Activated CD8-positive, alpha-beta T cell treated with anti-CD3 and anti-CD28 coated beads for 36 hours (primary cell): ENCODE measurements at regions not wholly inside any gene's neighbourhood (a gene's known extent, or its start where the extent isn't known, plus 50 kb on each side); places are given as distances from the start of the nearest gene placed in this dataset.
"Not testable (repeated sequence)": the region's sequence is repeated elsewhere in the genome, so short reads cannot be mapped to it uniquely, and the experiment has no call there.

Source experiments
- ATAC-seq: fragments of 200-7000 bp; cut with Tn5 transposase; one replicate; pipeline ENCODE4 v1.10.0; 2021; ENCODE audit warnings: mild to moderate bottlenecking, moderate library complexity
- CTCF ChIA-PET: fragments of 350-600 bp; sonication (Branson Sonifier 250); formaldehyde crosslinking; loops from one replicate; lab custom pipeline; 2021; ENCODE audit warnings: antibody characterized with exemption; lab: Charles Lee
- POLR2A ChIA-PET: fragments of 350-600 bp; sonication (Branson Sonifier 250); formaldehyde crosslinking; loops from one replicate; lab custom pipeline; 2021; ENCODE audit warnings: antibody characterized with exemption; lab: Charles Lee
- DNase-seq: peaks from one replicate; pipeline ENCODE4 v3.0.0-alpha.2; 2020
- H3K27ac Mint-ChIP-seq: one replicate; pipeline ENCODE4 v1.8.0; 2021; ENCODE audit warnings: mild to moderate bottlenecking, mixed read lengths
- H3K27me3 Mint-ChIP-seq: one replicate; pipeline ENCODE4 v1.8.0; 2021; ENCODE audit warnings: mixed read lengths
- H3K36me3 Mint-ChIP-seq: one replicate; pipeline ENCODE4 v1.8.0; 2021; ENCODE audit warnings: low read depth, mixed read lengths
- H3K4me1 Mint-ChIP-seq: one replicate; pipeline ENCODE4 v1.8.0; 2021; ENCODE audit warnings: low read depth, mixed read lengths
- H3K4me3 Mint-ChIP-seq: one replicate; pipeline ENCODE4 v1.8.0; 2021; ENCODE audit warnings: mild to moderate bottlenecking, moderate library complexity, mixed read lengths
- H3K9me3 Mint-ChIP-seq: one replicate; pipeline ENCODE4 v1.8.0; 2021; ENCODE audit warnings: mixed read lengths
- CTCF ChIP-seq: fragments of 200-600 bp; IDR thresholded peaks from one replicate; pipeline ENCODE4 v1.8.0; 2022; ENCODE audit warnings: antibody characterized with exemption, mild to moderate bottlenecking
- intact Hi-C: fragments of 100-400 bp; cut with micrococcal nuclease; formaldehyde crosslinking; loops from one replicate; pipeline ENCODE4 v1.10.0; 2022

- peaks cover 2% of the 10 kb centered on the region for H3K4me1 Mint-ChIP-seq
- DNase-seq: no peak
- intact Hi-C loops: no loop called here
- H3K4me3 Mint-ChIP-seq: no peak overlapping the region
- H3K27ac Mint-ChIP-seq: no peak overlapping the region
- H3K36me3 Mint-ChIP-seq: no peaks in the 10 kb centered on the region
- no peak for TF ChIP-seq CTCF
- ChIA-PET CTCF (no interaction called here), POLR2A (no interaction called here)
- H3K27me3 Mint-ChIP-seq: no peaks in the 10 kb centered on the region
- H3K9me3 Mint-ChIP-seq: peaks cover 4% of the 10 kb centered on the region
- ATAC-seq: no peak
Observed at GRCh38 chr13:88707646-88708045, 1036.5 kb downstream of the SLITRK5 start.

GRCh38 chr13:88717946-88718345 is 1046.8 kb downstream of the SLITRK5 start:
- Mint-ChIP-seq H3K9me3 (no peaks in the 10 kb centered on the region), H3K27me3 (no peaks in the 10 kb centered on the region), H3K4me1 (no peaks in the 10 kb centered on the region), H3K4me3 (no peak overlapping the region), H3K27ac (no peak overlapping the region), H3K36me3 (no peaks in the 10 kb centered on the region)
- TF ChIP-seq CTCF: no peak
- no peak for ATAC-seq
- intact Hi-C loops: no loop called here
- ChIA-PET CTCF (no interaction called here), POLR2A (no interaction called here)
- DNase-seq: no peak

- CTCF ChIA-PET: no interaction called here
- Mint-ChIP-seq H3K27me3 (no peaks in the 10 kb centered on the region), H3K4me3 (no peak overlapping the region), H3K4me1 (no peaks in the 10 kb centered on the region), H3K9me3 (no peaks in the 10 kb centered on the region), H3K36me3 (no peaks in the 10 kb centered on the region), H3K27ac (no peak overlapping the region)
- DNase-seq: no peak
- POLR2A ChIA-PET: no interaction called here
- no peak for TF ChIP-seq CTCF
- no peak for ATAC-seq
- intact Hi-C loops: no loop called here
Observed at GRCh38 chr13:88718781-88719180, 1047.6 kb downstream of the SLITRK5 start.

DNA sequence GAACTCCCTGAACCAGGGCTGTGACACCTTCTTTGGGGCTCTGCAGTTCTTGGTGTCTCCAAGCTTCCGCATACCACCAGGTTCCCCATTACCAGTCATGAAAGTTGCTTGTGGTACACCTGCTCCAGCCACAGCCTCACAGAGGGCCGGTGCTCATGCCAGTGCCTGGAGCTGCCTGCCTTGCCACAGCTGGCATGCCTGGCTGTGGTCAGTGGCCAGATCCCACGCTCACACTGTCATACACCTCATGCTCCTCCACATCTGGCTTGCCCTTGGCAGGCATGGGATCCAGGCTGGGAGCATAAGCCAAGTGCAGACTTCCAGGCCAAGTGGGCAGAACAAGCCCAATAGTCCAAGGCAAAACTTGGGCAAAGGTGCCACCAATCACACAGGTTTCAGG is 1054.9 kb downstream of the SLITRK5 start:
- intact Hi-C loops: no loop called here
- DNase-seq (no peak), ATAC-seq (no peak)
- H3K27me3 Mint-ChIP-seq: no peaks in the 10 kb centered on the region
- H3K4me1 Mint-ChIP-seq: no peaks in the 10 kb centered on the region
- H3K27ac Mint-ChIP-seq: no peak overlapping the region
- POLR2A ChIA-PET: no interaction called here
- H3K36me3 Mint-ChIP-seq: no peaks in the 10 kb centered on the region
- no peak for TF ChIP-seq CTCF
- no peak overlapping the region for H3K4me3 Mint-ChIP-seq
- CTCF ChIA-PET: no interaction called here
- peaks cover 5% of the 10 kb centered on the region for H3K9me3 Mint-ChIP-seq

DNA sequence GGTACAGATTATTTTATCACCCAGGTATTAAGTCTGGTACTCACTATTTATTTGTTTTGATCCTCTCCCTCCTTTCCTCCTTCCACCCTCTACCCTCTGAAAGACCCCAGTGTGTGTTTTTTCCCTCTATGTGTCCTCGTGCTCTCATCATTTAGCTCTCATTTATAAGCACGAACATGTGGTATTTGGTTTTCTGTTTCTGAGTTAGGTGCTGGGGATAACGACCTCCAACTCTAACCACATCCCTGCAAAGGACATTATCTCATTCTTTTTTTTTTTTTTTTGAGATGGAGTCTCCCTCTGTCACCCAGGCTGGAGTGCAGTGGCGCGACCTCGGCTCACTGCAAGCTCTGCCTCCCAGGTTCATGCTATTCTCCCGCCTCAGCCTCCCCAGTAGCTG is 1056.1 kb downstream of the SLITRK5 start:
- H3K36me3 Mint-ChIP-seq, H3K9me3 Mint-ChIP-seq, ATAC-seq, H3K4me3 Mint-ChIP-seq, DNase-seq, H3K27me3 Mint-ChIP-seq, H3K4me1 Mint-ChIP-seq, CTCF ChIA-PET, POLR2A ChIA-PET, intact Hi-C loops, H3K27ac Mint-ChIP-seq: not testable (repeated sequence)

DNA sequence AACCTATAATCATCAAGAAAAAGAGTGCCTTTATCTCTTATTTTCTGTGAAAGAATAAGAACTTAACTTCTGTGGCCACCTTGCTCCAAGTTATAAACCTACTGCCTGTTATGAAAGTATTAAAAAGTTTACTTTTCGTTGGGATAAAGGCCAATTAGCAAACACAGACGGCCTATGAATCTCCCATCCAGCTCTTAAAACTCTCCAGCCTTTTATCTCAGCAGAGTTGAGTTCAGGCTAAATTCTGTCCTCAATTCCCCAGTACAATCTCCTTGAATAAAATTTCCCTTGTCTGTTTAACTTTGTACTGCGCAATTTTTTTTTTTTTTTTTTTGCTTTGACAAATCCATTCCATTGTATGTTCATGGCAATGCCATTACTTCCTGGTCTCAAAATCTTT is 1058.4 kb downstream of the SLITRK5 start:
- no peak for TF ChIP-seq CTCF
- Mint-ChIP-seq H3K9me3 (peaks cover 3% of the 10 kb centered on the region), H3K4me1 (no peaks in the 10 kb centered on the region), H3K27me3 (no peaks in the 10 kb centered on the region), H3K27ac (no peak overlapping the region), H3K36me3 (no peaks in the 10 kb centered on the region), H3K4me3 (no peak overlapping the region)
- intact Hi-C loops: no loop called here
- CTCF ChIA-PET: no interaction called here
- ATAC-seq (no peak), DNase-seq (no peak)
- POLR2A ChIA-PET: no interaction called here
